ENCODE measurements at regions not wholly inside any gene's neighbourhood (a gene's known extent, or its start where the extent isn't known, plus 50 kb on each side); places are given as distances from the start of the nearest gene placed in this dataset.
"Not testable (repeated sequence)": the region's sequence is repeated elsewhere in the genome, so short reads cannot be mapped to it uniquely, and the experiment has no call there.

GRCh38 chr2:226475650-226476049 is 324.0 kb downstream of the IRS1 start:
- no peak for DNase-seq
- no peak for ATAC-seq

- ATAC-seq (no peak), DNase-seq (no peak)
Measured at GRCh38 chr2:226474131-226474530, 325.5 kb downstream of the IRS1 start.

GRCh38 chr2:226471987-226472470 is 327.6 kb downstream of the IRS1 start:
- no peak for ATAC-seq
- DNase-seq = no peak

GRCh38 chr2:226467633-226468032 is 332.0 kb downstream of the IRS1 start:
- DNase-seq (no peak), ATAC-seq (no peak)

GRCh38 chr2:226467221-226467620 is 332.4 kb downstream of the IRS1 start:
- no peak for ATAC-seq
- no peak for DNase-seq

- DNase-seq = no peak
- ATAC-seq = no peak
Measured at GRCh38 chr2:226466589-226466988, 333.0 kb downstream of the IRS1 start.

- ATAC-seq (no peak), DNase-seq (no peak)
Measured at GRCh38 chr2:226466124-226466523, 333.5 kb downstream of the IRS1 start.

- no peak for ATAC-seq
- DNase-seq = no peak
Measured at GRCh38 chr2:226464380-226464779, 335.2 kb downstream of the IRS1 start.

- ATAC-seq = no peak
- no peak for DNase-seq
Measured at GRCh38 chr2:226463154-226463553, 336.5 kb downstream of the IRS1 start.

- no peak for ATAC-seq
Measured at GRCh38 chr2:226461981-226462380, 337.6 kb downstream of the IRS1 start.

GRCh38 chr2:226456144-226456543 is 343.5 kb downstream of the IRS1 start:
- DNase-seq, ATAC-seq: not testable (repeated sequence)

More at GRCh38 chr2:226461981-226462380, 337.6 kb downstream of the IRS1 start:
- DNase-seq = no peak

- DNase-seq (no peak), ATAC-seq (no peak)
Measured at GRCh38 chr2:226452768-226453167, 346.9 kb downstream of the IRS1 start.

- ATAC-seq = no peak
- DNase-seq = no peak
Measured at GRCh38 chr2:226451486-226451885, 348.1 kb downstream of the IRS1 start.

- DNase-seq = no peak
- ATAC-seq = no peak
Measured at GRCh38 chr2:226450141-226450540, 349.5 kb downstream of the IRS1 start.

GRCh38 chr2:226447338-226448300 is 352.0 kb downstream of the IRS1 start:
- DNase-seq (no peak), ATAC-seq (no peak)

- DNase-seq (no peak), ATAC-seq (no peak)
Measured at GRCh38 chr2:226446406-226447001, 353.1 kb downstream of the IRS1 start.

GRCh38 chr2:226445216-226445861 is 354.3 kb downstream of the IRS1 start:
- ATAC-seq = no peak
- no peak for DNase-seq

GRCh38 chr2:226443112-226443511 is 356.5 kb downstream of the IRS1 start:
- DNase-seq = no peak

GRCh38 chr2:226440127-226440918 is 359.3 kb downstream of the IRS1 start:
- ATAC-seq = no peak
- DNase-seq = no peak

More at GRCh38 chr2:226443112-226443511, 356.5 kb downstream of the IRS1 start:
- no peak for ATAC-seq

- DNase-seq (no peak), ATAC-seq (no peak)
Measured at GRCh38 chr2:226439337-226439736, 360.3 kb downstream of the IRS1 start.

GRCh38 chr2:226435146-226435545 is 364.5 kb downstream of the IRS1 start:
- no peak for ATAC-seq
- DNase-seq = no peak

- DNase-seq (no peak), ATAC-seq (no peak)
Measured at GRCh38 chr2:226434702-226435101, 364.9 kb downstream of the IRS1 start.
